ENCODE measurements at regions not wholly inside any gene's neighbourhood (a gene's known extent, or its start where the extent isn't known, plus 50 kb on each side); places are given as distances from the start of the nearest gene placed in this dataset.

DNA sequence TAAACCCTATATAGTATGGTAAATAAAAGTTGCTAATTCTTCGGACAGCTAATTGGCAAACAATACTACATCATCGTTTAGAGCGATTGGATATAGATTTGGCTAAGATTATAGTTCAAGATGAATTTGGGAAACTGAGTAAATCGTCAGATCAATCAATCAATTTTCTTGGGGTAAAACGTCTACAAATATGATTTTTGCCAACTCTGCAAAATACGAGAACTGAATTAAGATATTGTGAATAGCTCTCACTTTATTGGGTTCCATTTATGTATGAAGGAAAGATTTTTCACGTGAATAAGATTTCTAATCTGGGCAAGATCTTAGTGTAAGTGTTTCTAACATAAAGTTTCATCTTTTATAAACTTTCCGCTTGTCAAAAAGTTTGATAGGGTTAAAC, 132.9 kb upstream of the AGR3 start:
- CTCF ChIA-PET = interaction anchor here (0.9 to 1.5 kb wide), 2 partner anchors 16 to 47 kb away, joined by 3 to 5 read pairs; no protein-coding TSS in a partner anchor
- TF ChIP-seq, protein P1, sequence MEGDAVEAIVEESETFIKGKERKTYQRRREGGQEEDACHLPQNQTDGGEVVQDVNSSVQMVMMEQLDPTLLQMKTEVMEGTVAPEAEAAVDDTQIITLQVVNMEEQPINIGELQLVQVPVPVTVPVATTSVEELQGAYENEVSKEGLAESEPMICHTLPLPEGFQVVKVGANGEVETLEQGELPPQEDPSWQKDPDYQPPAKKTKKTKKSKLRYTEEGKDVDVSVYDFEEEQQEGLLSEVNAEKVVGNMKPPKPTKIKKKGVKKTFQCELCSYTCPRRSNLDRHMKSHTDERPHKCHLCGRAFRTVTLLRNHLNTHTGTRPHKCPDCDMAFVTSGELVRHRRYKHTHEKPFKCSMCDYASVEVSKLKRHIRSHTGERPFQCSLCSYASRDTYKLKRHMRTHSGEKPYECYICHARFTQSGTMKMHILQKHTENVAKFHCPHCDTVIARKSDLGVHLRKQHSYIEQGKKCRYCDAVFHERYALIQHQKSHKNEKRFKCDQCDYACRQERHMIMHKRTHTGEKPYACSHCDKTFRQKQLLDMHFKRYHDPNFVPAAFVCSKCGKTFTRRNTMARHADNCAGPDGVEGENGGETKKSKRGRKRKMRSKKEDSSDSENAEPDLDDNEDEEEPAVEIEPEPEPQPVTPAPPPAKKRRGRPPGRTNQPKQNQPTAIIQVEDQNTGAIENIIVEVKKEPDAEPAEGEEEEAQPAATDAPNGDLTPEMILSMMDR (IDR thresholded peaks at IDR 0.05; ENCODE audit: control extremely low read depth, extremely low read depth, low read depth, missing control alignments) = no peak
- DNase-seq (ENCODE audit: extremely low spot score) = no peak
- POLR2A ChIA-PET = no interaction called here

DNA sequence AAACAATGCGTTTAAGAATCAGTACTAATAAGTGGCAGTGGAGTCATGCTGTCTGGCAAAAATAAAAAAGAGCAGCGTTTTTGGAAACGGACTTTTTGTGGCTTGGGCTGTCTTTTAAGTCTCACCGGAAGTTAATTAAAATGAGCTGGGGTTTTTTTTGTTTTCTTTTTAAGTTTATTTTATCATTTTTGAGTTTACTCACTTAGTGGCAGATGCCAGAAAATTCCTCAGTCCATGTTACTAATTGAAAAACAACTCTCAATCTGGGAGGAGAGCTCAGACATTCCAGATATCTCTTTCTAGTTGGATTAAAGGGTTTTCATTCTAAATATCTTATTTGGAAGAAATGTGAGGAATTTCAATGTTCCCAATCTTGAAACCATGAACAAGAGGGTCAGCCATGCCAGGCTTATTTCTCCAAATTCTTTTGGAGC, 133.8 kb upstream of the AGR3 start:
- DNase-seq (ENCODE audit: extremely low spot score) = no peak
- TF ChIP-seq, protein P1 (IDR thresholded peaks at IDR 0.05; ENCODE audit: control extremely low read depth, extremely low read depth, low read depth, missing control alignments) = no peak
- ChIA-PET CTCF (interaction anchor here (1.2 kb wide), 1 partner anchor 13 kb away, joined by 6 read pairs; no protein-coding TSS in a partner anchor), POLR2A (no interaction called here)

DNA sequence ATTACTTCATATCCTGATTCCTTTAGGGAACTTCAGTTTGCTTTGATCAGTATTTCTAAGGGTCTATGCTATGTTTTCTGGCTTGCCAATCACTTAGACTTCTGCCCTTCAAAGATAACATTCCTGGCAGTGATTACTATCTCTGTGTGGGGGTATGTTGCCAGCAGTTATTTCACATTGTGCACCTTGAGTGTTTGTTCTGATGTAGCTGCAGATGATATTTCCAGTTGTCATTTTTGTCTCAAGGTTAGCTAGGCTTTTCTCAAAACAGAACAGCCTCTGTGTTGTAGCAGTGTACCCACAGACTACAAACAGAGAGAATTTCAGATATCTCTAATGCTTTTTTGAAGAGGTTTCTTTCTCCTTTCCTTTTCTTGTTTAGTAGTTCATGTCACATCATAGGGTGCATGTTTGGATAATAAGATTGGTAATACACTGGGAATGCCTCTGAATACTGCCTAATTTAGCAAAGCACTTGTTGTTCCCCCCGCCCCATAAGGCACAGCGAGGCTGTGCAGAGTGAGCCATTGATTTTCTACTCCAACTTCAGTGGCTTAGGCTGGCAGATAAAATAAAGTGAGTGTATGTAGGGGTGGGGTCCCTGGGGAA, 134.7 kb upstream of the AGR3 start:
- no peak for DNase-seq (ENCODE audit: extremely low spot score)
- ChIA-PET POLR2A (no interaction called here), CTCF (interaction anchor here (1.2 kb wide), 1 partner anchor 12 kb away, joined by 6 read pairs; no protein-coding TSS in a partner anchor)
- TF ChIP-seq, protein P1 (IDR thresholded peaks at IDR 0.05; ENCODE audit: control extremely low read depth, extremely low read depth, low read depth, missing control alignments) = no peak

DNA sequence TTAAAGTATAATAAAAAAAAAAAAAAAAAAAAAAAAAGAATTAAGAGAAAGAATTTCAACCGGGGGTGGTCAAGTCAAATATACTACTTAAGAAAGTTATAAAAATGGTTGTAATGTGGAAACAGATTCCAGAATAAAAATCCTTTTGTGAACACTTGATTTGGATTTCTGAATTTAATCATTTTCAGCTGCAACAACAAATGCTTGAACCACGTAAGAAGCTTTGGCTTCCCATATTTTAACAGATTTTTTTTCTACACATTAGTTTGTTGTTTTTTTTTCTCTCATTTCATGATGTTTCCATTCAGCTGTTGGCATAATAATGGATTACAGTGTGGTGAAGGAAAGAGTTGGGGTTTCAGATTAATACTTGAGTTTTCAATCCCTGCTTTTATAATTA, 137.3 kb upstream of the AGR3 start:
- ChIA-PET CTCF (interaction anchor here (1.4 to 2.8 kb wide), 3 partner anchors 10 to 13 kb away, joined by 5 to 11 read pairs (median 8); no protein-coding TSS in a partner anchor), POLR2A (no interaction called here)
- no peak for DNase-seq (ENCODE audit: extremely low spot score)
- TF ChIP-seq, protein P1 (IDR thresholded peaks at IDR 0.05; ENCODE audit: control extremely low read depth, extremely low read depth, low read depth, missing control alignments) = no peak

DNA sequence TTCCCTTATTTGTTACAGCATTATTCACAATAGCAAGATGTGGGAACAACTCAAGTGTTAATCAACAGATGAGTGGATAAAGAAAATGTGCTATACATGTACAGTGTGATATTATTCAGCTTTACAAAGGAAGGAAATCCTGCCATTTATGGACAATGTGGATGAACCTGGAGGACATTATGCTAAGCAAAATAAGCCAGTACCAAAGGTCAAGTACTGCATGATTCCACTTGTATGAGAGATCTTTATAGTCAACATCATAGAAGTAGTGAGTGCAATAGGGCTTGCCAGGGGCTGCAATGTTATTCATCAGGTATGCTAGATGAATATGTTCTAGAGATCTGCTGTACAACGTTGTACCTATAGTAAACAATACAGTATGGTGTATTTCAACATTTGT, 138.5 kb upstream of the AGR3 start:
- POLR2A ChIA-PET = no interaction called here
- TF ChIP-seq, protein P1 (IDR thresholded peaks at IDR 0.05; ENCODE audit: control extremely low read depth, extremely low read depth, low read depth, missing control alignments) = no peak
- CTCF ChIA-PET = interaction anchor here (1.0 to 2.8 kb wide), 6 partner anchors 12 to 42 kb away, joined by 3 to 11 read pairs (median 4); no protein-coding TSS in a partner anchor
- DNase-seq (ENCODE audit: extremely low spot score) = no peak

DNA sequence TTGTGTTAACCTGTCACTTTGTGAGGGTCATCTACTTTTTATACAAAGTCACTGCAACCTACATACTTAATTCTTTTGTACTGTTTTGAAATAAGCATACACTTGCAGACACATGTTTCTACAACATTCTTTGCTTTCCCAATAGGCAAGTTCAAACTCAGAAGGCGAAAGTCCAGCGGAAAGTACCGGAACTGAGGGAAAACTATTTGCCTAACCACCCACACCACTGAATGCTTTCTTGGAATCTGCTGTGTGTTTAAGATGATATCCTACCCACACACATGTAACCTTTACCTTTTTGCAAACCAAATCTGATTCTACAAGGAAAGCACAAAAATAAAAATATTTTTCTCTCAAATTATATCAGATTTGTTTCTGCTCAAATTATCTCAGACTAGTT, 139.4 kb upstream of the AGR3 start:
- DNase-seq (ENCODE audit: extremely low spot score) = no peak
- ChIA-PET CTCF (interaction anchor here (2.8 kb wide), 1 partner anchor 12 kb away, joined by 11 read pairs; no protein-coding TSS in a partner anchor), POLR2A (no interaction called here)
- TF ChIP-seq, protein P1 (IDR thresholded peaks at IDR 0.05; ENCODE audit: control extremely low read depth, extremely low read depth, low read depth, missing control alignments) = no peak
